ENCODE measurements at regions not wholly inside any gene's neighbourhood (a gene's known extent, or its start where the extent isn't known, plus 50 kb on each side); places are given as distances from the start of the nearest gene placed in this dataset.

DNA sequence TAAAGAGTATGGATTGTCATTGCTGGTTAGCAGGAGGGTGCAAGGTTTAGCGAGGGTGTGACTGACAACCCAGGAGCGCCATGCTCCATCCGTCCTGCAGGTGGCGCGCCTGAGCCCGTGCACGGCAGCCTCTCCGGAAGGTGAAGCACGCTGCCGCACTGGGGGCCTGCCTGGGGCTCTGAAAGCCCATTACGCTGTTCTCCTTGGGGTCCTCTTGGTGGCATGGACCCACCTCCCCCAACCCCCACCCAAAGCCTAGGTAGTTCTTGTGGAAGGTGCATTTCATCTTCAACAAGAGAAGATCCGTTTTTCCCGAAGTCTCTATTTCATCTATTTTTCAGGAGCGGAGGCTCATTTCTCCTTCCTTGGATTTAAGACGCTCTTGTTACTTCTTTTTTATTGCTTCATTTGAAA, 197.4 kb upstream of the KCNG1 start:
- WGBS, 2 experiments (ENCODE audit: insufficient coverage in 2 of 2), result 39% methylated on average over 10 to 11 of the region's 15 CpGs
- H3K27ac ChIP-seq (ENCODE audit: low read depth, low read length, severe bottlenecking), result no peak overlapping the region
- peaks cover 17% of the 10 kb centered on the region for H3K9me3 ChIP-seq (ENCODE audit: control insufficient read depth, low read length)
- no peaks in the 10 kb centered on the region for H3K4me1 ChIP-seq (ENCODE audit: control insufficient read depth, insufficient read depth, low read length, poor library complexity, severe bottlenecking)
- H3K36me3 ChIP-seq (ENCODE audit: control insufficient read depth, insufficient read depth, low read length), result no peaks in the 10 kb centered on the region
- H3K4me3 ChIP-seq (ENCODE audit: extremely low read depth, insufficient read depth, low read length, poor library complexity, severe bottlenecking), result no peak overlapping the region

DNA sequence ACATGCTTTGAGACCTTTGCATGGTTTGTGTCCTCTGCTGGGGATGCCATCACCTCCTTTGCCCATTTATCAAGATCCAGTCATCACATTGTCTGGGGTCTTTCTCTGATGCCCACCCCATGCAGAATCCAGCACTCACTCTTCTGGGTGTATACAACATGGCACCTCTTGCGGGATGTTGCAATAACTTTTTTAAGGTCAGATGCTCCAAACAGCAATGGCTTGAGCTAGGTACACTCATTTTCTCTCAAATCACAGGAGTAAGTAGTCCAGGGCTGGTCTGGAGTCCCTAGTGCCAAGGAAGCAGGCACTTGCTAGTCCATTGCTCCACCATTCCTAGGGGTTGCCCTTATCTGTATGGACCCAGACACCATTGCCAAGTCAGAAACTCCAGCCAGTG, 196.6 kb upstream of the KCNG1 start:
- no peak overlapping the region for H3K27ac ChIP-seq (ENCODE audit: low read depth, low read length, severe bottlenecking)
- H3K4me1 ChIP-seq (ENCODE audit: control insufficient read depth, insufficient read depth, low read length, poor library complexity, severe bottlenecking), result no peaks in the 10 kb centered on the region
- H3K36me3 ChIP-seq (ENCODE audit: control insufficient read depth, insufficient read depth, low read length), result no peaks in the 10 kb centered on the region
- WGBS, 2 experiments (ENCODE audit: insufficient coverage in 2 of 2), result 100% methylated on average over 1 of the region's 1 CpG
- H3K4me3 ChIP-seq (ENCODE audit: extremely low read depth, insufficient read depth, low read length, poor library complexity, severe bottlenecking), result no peak overlapping the region
- H3K9me3 ChIP-seq (ENCODE audit: control insufficient read depth, low read length), result peaks cover 17% of the 10 kb centered on the region

DNA sequence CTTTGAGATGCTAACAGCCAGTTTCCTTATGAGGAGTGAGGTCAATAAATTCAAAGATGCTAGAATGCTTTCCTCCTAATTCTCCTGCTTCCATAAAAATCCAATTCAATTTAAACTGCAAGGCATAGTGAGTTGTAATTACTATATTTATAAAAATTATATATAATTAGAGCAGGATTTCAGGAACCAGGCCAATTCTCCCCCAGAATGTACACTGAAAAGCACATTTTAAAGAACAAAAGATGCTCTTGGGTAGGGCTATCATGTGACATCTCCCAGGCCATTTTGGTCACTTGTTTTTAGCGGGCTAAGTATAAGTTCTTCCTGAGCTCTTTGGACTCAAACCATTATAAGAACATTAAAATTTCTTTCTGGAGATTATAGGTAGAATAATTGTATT, 195.7 kb upstream of the KCNG1 start:
- Histone ChIP-seq H3K36me3 (ENCODE audit: control insufficient read depth, insufficient read depth, low read length) (no peaks in the 10 kb centered on the region), H3K4me1 (ENCODE audit: control insufficient read depth, insufficient read depth, low read length, poor library complexity, severe bottlenecking) (no peaks in the 10 kb centered on the region), H3K9me3 (ENCODE audit: control insufficient read depth, low read length) (peaks cover 17% of the 10 kb centered on the region), H3K27ac (ENCODE audit: low read depth, low read length, severe bottlenecking) (no peak overlapping the region), H3K4me3 (ENCODE audit: extremely low read depth, insufficient read depth, low read length, poor library complexity, severe bottlenecking) (no peak overlapping the region)
- no CpG with 5 or more reads among the region's 1 CpG for WGBS, 2 experiments (ENCODE audit: insufficient coverage in 2 of 2)

DNA sequence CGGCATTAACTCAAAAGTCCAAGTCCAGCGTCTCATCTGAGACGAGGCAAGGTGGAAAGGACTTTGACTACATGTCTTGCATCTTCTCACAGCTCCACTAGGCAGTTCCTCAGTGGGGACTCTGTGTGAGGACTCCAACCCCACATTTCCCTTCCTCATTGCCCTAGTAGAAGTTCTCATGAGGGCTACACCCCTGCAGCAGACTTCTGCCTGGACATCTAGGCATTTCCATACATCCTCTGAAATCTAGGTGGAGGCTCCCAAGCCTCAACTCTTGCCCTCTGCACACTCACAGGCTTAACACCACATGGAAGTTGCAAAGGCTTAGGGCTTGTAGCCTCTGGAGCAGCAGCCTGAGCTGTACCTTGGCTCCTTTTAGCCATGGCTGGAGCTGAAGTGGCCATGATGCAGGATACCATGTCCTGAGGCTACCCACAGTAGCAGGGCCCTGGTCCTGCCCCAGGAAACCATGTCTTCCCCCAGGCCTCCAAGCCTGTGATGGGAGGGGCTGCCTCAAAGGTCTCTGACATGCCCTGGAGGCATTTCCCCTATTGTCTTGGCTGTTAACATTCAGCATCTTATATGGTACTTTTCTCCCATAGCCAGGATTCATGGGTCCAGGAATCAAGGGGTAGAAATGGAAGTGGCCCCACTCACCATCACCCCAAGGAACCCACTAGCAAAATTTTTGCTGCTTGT, 194.6 kb upstream of the KCNG1 start:
- Histone ChIP-seq H3K9me3 (ENCODE audit: control insufficient read depth, low read length) (peaks cover 17% of the 10 kb centered on the region), H3K27ac (ENCODE audit: low read depth, low read length, severe bottlenecking) (no peak overlapping the region), H3K4me1 (ENCODE audit: control insufficient read depth, insufficient read depth, low read length, poor library complexity, severe bottlenecking) (no peaks in the 10 kb centered on the region), H3K36me3 (ENCODE audit: control insufficient read depth, insufficient read depth, low read length) (no peaks in the 10 kb centered on the region), H3K4me3 (ENCODE audit: extremely low read depth, insufficient read depth, low read length, poor library complexity, severe bottlenecking) (no peak overlapping the region)
- 96 to 100% methylated on average over 3 of the region's 3 CpGs for WGBS, 2 experiments (ENCODE audit: insufficient coverage in 2 of 2)

DNA sequence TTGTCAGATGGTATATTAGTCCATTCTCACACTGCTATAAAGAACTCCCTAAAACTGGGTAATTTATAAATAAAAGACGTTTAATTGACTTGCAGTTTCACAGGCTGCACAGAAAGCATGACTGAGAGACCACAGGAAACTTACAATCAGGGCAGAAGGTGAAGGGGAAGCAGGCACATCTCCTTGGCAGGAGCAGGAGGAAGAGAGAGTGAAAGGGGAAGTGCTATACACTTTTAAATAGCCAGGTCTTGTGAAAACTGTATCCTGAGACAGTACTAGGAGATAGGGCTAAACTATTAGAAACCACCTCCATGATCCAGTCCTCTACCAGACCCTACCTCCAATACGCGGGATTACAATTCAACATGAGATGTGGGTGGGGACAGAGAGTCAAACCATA, 193.9 kb upstream of the KCNG1 start:
- no peaks in the 10 kb centered on the region for H3K36me3 ChIP-seq (ENCODE audit: control insufficient read depth, insufficient read depth, low read length)
- peaks cover 17% of the 10 kb centered on the region for H3K9me3 ChIP-seq (ENCODE audit: control insufficient read depth, low read length)
- no peaks in the 10 kb centered on the region for H3K4me1 ChIP-seq (ENCODE audit: control insufficient read depth, insufficient read depth, low read length, poor library complexity, severe bottlenecking)
- H3K27ac ChIP-seq (ENCODE audit: low read depth, low read length, severe bottlenecking), result no peak overlapping the region
- WGBS, 2 experiments (ENCODE audit: insufficient coverage in 2 of 2), result 76% methylated on average over 3 of the region's 3 CpGs; no CpG with 5 or more reads in 1 of the 2 experiments
- H3K4me3 ChIP-seq (ENCODE audit: extremely low read depth, insufficient read depth, low read length, poor library complexity, severe bottlenecking), result no peak overlapping the region

GRCh38 chr20:51212816-51213215, 189.9 kb upstream of the KCNG1 start:
- peaks cover 15% of the 10 kb centered on the region for H3K9me3 ChIP-seq (ENCODE audit: control insufficient read depth, low read length)
- no peaks in the 10 kb centered on the region for H3K4me1 ChIP-seq (ENCODE audit: control insufficient read depth, insufficient read depth, low read length, poor library complexity, severe bottlenecking)
- no peak overlapping the region for H3K4me3 ChIP-seq (ENCODE audit: extremely low read depth, insufficient read depth, low read length, poor library complexity, severe bottlenecking)
- no peak overlapping the region for H3K27ac ChIP-seq (ENCODE audit: low read depth, low read length, severe bottlenecking)
- whole genome bisulfite sequencing, 2 experiments (ENCODE audit: insufficient coverage in 2 of 2), result 81 to 94% methylated on average over 2 to 3 of the region's 3 CpGs
- H3K36me3 ChIP-seq (ENCODE audit: control insufficient read depth, insufficient read depth, low read length), result no peaks in the 10 kb centered on the region

DNA sequence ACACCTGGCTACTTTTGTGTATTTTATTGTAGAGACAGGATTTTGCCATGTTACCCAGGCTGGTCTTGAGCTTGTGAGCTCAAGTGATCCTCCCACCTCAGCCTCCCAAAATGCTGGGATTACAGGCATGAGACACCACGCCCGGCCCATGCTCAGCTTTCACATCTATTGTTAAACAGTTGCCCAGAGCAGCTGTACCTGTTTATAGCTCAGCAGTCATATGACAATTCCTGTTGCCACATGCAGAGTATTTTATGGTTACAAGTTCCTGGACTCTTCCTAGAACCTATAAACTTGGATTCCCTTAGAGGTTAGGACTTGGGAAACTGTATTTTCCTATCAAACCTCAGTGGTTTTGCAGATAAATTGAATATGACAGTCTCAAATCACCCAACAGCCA, 188.3 kb upstream of the KCNG1 start:
- no peaks in the 10 kb centered on the region for H3K4me1 ChIP-seq (ENCODE audit: control insufficient read depth, insufficient read depth, low read length, poor library complexity, severe bottlenecking)
- H3K27ac ChIP-seq (ENCODE audit: low read depth, low read length, severe bottlenecking), result no peak overlapping the region
- no peaks in the 10 kb centered on the region for H3K9me3 ChIP-seq (ENCODE audit: control insufficient read depth, low read length)
- 92 to 93% methylated on average over 2 of the region's 2 CpGs for WGBS, 2 experiments (ENCODE audit: insufficient coverage in 2 of 2)
- H3K36me3 ChIP-seq (ENCODE audit: control insufficient read depth, insufficient read depth, low read length), result no peaks in the 10 kb centered on the region
- no peak overlapping the region for H3K4me3 ChIP-seq (ENCODE audit: extremely low read depth, insufficient read depth, low read length, poor library complexity, severe bottlenecking)

DNA sequence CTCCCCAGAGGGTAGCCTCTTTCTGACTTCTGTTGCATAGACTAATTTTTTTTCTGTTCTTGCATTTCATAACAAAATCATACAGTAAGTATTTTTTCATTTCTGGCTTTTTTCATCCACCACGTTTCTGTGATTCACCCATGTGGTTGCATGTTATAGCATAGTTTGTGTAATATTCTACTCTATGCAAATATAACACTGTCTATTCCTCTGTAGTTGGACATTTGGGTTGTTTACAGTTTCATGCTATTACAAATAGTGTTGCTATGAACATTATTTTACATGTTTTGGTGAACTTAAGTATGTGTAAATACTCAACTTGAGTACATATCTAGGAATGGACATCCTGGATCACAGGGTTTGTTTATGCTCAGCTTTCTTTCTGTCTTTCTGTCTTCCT, 187.2 kb upstream of the KCNG1 start:
- no peak overlapping the region for H3K4me3 ChIP-seq (ENCODE audit: extremely low read depth, insufficient read depth, low read length, poor library complexity, severe bottlenecking)
- H3K4me1 ChIP-seq (ENCODE audit: control insufficient read depth, insufficient read depth, low read length, poor library complexity, severe bottlenecking), result no peaks in the 10 kb centered on the region
- no peaks in the 10 kb centered on the region for H3K36me3 ChIP-seq (ENCODE audit: control insufficient read depth, insufficient read depth, low read length)
- H3K27ac ChIP-seq (ENCODE audit: low read depth, low read length, severe bottlenecking), result no peak overlapping the region
- no peaks in the 10 kb centered on the region for H3K9me3 ChIP-seq (ENCODE audit: control insufficient read depth, low read length)
- WGBS, 2 experiments (ENCODE audit: insufficient coverage in 2 of 2), result no CpG with 5 or more reads among the region's 1 CpG

- no peak overlapping the region for H3K4me3 ChIP-seq (ENCODE audit: extremely low read depth, insufficient read depth, low read length, poor library complexity, severe bottlenecking)
- H3K36me3 ChIP-seq (ENCODE audit: control insufficient read depth, insufficient read depth, low read length), result no peaks in the 10 kb centered on the region
- no peak overlapping the region for H3K27ac ChIP-seq (ENCODE audit: low read depth, low read length, severe bottlenecking)
- 85 to 94% methylated on average over 2 to 3 of the region's 3 CpGs for WGBS, 2 experiments (ENCODE audit: insufficient coverage in 2 of 2)
- H3K4me1 ChIP-seq (ENCODE audit: control insufficient read depth, insufficient read depth, low read length, poor library complexity, severe bottlenecking), result no peaks in the 10 kb centered on the region
- no peaks in the 10 kb centered on the region for H3K9me3 ChIP-seq (ENCODE audit: control insufficient read depth, low read length)
Measured at GRCh38 chr20:51208162-51208561, 185.3 kb upstream of the KCNG1 start.

GRCh38 chr20:51206032-51206662, 183.2 kb upstream of the KCNG1 start:
- Histone ChIP-seq H3K27ac (ENCODE audit: low read depth, low read length, severe bottlenecking) (no peak overlapping the region), H3K9me3 (ENCODE audit: control insufficient read depth, low read length) (no peaks in the 10 kb centered on the region), H3K36me3 (ENCODE audit: control insufficient read depth, insufficient read depth, low read length) (no peaks in the 10 kb centered on the region), H3K4me1 (ENCODE audit: control insufficient read depth, insufficient read depth, low read length, poor library complexity, severe bottlenecking) (no peaks in the 10 kb centered on the region), H3K4me3 (ENCODE audit: extremely low read depth, insufficient read depth, low read length, poor library complexity, severe bottlenecking) (no peak overlapping the region)
- 74 to 94% methylated on average over 4 to 5 of the region's 5 CpGs for WGBS, 2 experiments (ENCODE audit: insufficient coverage in 2 of 2)

- Histone ChIP-seq H3K4me1 (ENCODE audit: control insufficient read depth, insufficient read depth, low read length, poor library complexity, severe bottlenecking) (no peaks in the 10 kb centered on the region), H3K4me3 (ENCODE audit: extremely low read depth, insufficient read depth, low read length, poor library complexity, severe bottlenecking) (no peak overlapping the region), H3K9me3 (ENCODE audit: control insufficient read depth, low read length) (no peaks in the 10 kb centered on the region), H3K27ac (ENCODE audit: low read depth, low read length, severe bottlenecking) (no peak overlapping the region), H3K36me3 (ENCODE audit: control insufficient read depth, insufficient read depth, low read length) (no peaks in the 10 kb centered on the region)
- WGBS, 2 experiments (ENCODE audit: insufficient coverage in 2 of 2), result no CpG with 5 or more reads among the region's 1 CpG
Measured at GRCh38 chr20:51204794-51205193, 181.9 kb upstream of the KCNG1 start.
